HFFc6 (cell line): ENCODE measurements at regions not wholly inside any gene's neighbourhood (a gene's known extent, or its start where the extent isn't known, plus 50 kb on each side); places are given as distances from the start of the nearest gene placed in this dataset.

ENCODE experiments used
- DNase-seq: peaks from one replicate; pipeline ENCODE4 v3.0.0-alpha.2; 2018
- H3K27ac Mint-ChIP-seq: 2 replicates; pipeline ENCODE4 v1.8.0; 2020; ENCODE audit warnings: mild to moderate bottlenecking, mixed read lengths
- H3K27me3 Mint-ChIP-seq: 2 replicates; pipeline ENCODE4 v1.8.0; 2021; ENCODE audit warnings: mild to moderate bottlenecking, moderate library complexity, mixed read lengths; ENCODE audit not compliant: insufficient read depth
- H3K36me3 Mint-ChIP-seq: 2 replicates; pipeline ENCODE4 v1.8.0; 2021; ENCODE audit warnings: low read depth, mixed read lengths
- H3K4me1 Mint-ChIP-seq: 2 replicates; pipeline ENCODE4 v1.8.0; 2020; ENCODE audit warnings: low read depth, mixed read lengths
- H3K4me3 Mint-ChIP-seq: 2 replicates; pipeline ENCODE4 v1.8.0; 2020; ENCODE audit warnings: mild to moderate bottlenecking, moderate library complexity, mixed read lengths
- H3K9me3 Mint-ChIP-seq: 2 replicates; pipeline ENCODE4 v1.8.0; 2020; ENCODE audit warnings: mild to moderate bottlenecking, mixed read lengths
- TF ChIP-seq, protein P1 (sequence below): fragments of 200-600 bp; sonication (generic); IDR thresholded peaks from 2 replicates; pipeline ENCODE4 v1.5.0; 2021; ENCODE audit warnings: antibody characterized with exemption, mild to moderate bottlenecking

- TF ChIP-seq, protein P1, sequence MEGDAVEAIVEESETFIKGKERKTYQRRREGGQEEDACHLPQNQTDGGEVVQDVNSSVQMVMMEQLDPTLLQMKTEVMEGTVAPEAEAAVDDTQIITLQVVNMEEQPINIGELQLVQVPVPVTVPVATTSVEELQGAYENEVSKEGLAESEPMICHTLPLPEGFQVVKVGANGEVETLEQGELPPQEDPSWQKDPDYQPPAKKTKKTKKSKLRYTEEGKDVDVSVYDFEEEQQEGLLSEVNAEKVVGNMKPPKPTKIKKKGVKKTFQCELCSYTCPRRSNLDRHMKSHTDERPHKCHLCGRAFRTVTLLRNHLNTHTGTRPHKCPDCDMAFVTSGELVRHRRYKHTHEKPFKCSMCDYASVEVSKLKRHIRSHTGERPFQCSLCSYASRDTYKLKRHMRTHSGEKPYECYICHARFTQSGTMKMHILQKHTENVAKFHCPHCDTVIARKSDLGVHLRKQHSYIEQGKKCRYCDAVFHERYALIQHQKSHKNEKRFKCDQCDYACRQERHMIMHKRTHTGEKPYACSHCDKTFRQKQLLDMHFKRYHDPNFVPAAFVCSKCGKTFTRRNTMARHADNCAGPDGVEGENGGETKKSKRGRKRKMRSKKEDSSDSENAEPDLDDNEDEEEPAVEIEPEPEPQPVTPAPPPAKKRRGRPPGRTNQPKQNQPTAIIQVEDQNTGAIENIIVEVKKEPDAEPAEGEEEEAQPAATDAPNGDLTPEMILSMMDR, result no peak
- H3K4me3 Mint-ChIP-seq, result no peak overlapping the region
- H3K9me3 Mint-ChIP-seq, result peaks cover 3% of the 10 kb centered on the region; the same call in 1 of the 2 replicates
- H3K27ac Mint-ChIP-seq, result no peak overlapping the region
- H3K4me1 Mint-ChIP-seq, result no peaks in the 10 kb centered on the region; the same call in 1 of the 2 replicates
- H3K36me3 Mint-ChIP-seq, result no peaks in the 10 kb centered on the region
- no peak for DNase-seq
- peaks cover 2% of the 10 kb centered on the region for H3K27me3 Mint-ChIP-seq
Measured at GRCh38 chr4:154086247-154086646, 297.4 kb upstream of the SFRP2 start.

DNA sequence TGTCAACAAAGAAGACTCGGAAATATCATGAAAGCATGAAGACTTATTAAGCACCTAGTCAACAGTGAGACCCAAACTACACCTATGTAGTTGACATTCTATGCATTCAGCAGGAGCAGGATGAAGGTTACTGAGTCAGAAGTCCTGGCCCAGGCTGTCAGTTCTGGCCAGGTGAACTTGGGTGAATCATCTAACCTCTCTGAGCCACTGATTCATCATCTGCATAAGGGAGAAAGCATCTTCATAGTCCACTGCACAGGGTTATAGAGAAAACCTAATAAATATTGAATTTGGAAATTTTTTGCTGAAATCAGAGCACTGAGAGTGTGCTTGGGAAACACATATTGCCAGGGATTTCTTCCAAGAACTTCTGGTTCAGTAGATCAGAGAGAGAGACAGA lies 296.0 kb upstream of the SFRP2 start:
- DNase-seq, result no peak
- peaks cover 8% of the 10 kb centered on the region; the same call in 1 of the 2 replicates for H3K9me3 Mint-ChIP-seq

DNA sequence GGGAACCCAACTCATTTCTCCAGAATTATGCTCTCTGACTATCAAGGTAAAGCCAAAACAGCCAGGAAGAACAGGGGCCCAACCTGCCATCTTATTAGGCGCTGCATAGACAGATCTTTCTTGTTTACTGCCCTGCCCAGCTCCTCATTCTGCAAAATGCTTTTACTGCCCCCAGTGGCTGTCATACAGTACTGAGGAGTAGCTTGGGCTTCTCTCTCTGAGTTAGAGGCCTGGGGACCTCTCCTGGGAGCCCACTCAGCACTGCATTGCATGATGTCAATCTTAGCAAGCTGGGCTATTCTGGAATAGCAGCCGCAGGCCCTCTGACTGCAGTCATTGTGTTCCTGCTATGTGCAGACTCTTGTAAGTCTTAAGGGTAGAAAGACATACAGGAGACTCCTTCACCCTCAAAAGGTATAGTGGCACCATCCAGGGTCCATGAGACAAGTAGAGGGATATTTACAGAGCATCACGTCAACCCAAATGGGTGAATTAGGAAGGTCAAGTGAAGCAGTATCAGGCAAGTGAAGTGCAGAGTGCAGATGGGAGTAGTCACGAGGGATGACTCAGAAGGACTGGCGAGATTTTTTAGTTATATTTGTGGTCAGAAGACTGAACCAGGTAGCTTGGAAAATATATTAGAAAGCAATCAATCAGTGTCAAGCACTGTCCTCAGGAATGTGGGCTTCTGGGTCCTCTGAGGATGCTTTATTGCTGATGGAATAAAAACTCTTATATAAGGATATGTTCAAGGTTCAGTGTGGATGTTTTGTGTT lies 294.1 kb upstream of the SFRP2 start:
- TF ChIP-seq, protein P1, result peak; percentile 48; the same call in 1 of the 2 replicates
- Mint-ChIP-seq H3K4me3 (no peak overlapping the region), H3K27ac (no peak overlapping the region), H3K9me3 (peaks cover 8% of the 10 kb centered on the region; the same call in 1 of the 2 replicates), H3K36me3 (no peaks in the 10 kb centered on the region), H3K27me3 (peaks cover 2% of the 10 kb centered on the region), H3K4me1 (no peaks in the 10 kb centered on the region; the same call in 1 of the 2 replicates)
- no peak for DNase-seq

More for the DNA sequence above, 296.0 kb upstream of the SFRP2 start:
- TF ChIP-seq, protein P1, result no peak
- H3K36me3 Mint-ChIP-seq, result no peaks in the 10 kb centered on the region
- H3K27ac Mint-ChIP-seq, result no peak overlapping the region
- peaks cover 2% of the 10 kb centered on the region for H3K27me3 Mint-ChIP-seq
- H3K4me3 Mint-ChIP-seq, result no peak overlapping the region
- no peaks in the 10 kb centered on the region; the same call in 1 of the 2 replicates for H3K4me1 Mint-ChIP-seq

DNA sequence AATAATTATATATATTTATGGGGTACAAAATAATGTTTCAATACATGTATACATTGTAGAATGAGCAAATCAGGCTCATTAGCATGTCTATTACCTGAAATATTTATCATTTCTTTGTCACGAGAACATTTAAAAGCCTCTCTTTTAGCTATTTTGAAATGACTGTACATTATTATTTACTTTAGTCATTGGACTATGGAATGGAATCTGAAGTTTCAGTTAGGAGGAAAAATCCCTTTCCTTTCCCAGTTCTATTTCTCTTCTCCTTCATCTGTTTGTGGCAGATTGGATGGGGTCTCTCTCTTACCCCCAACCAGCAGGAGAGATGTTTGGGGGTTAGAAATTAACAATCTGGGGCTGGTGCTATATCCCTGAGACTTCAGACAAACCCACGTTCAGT lies 292.5 kb upstream of the SFRP2 start:
- H3K9me3 Mint-ChIP-seq, result peaks cover 8% of the 10 kb centered on the region; the same call in 1 of the 2 replicates
- H3K36me3 Mint-ChIP-seq, result no peaks in the 10 kb centered on the region
- peaks cover 2% of the 10 kb centered on the region for H3K27me3 Mint-ChIP-seq
- TF ChIP-seq, protein P1, result no peak
- H3K4me1 Mint-ChIP-seq, result no peaks in the 10 kb centered on the region; the same call in 1 of the 2 replicates
- H3K4me3 Mint-ChIP-seq, result no peak overlapping the region
- no peak overlapping the region for H3K27ac Mint-ChIP-seq
- DNase-seq, result no peak

GRCh38 chr4:154078504-154079350 lies 289.8 kb upstream of the SFRP2 start:
- H3K4me1 Mint-ChIP-seq, result no peaks in the 10 kb centered on the region; the same call in 1 of the 2 replicates
- TF ChIP-seq, protein P1, result no peak

More at GRCh38 chr4:154078504-154079350, 289.8 kb upstream of the SFRP2 start:
- Mint-ChIP-seq H3K27ac (no peak overlapping the region), H3K36me3 (no peaks in the 10 kb centered on the region), H3K4me3 (no peak overlapping the region), H3K27me3 (peaks cover 2% of the 10 kb centered on the region; the same call in 1 of the 2 replicates), H3K9me3 (peaks cover 8% of the 10 kb centered on the region; the same call in 1 of the 2 replicates)
- DNase-seq, result no peak
